ENCODE measurements at regions not wholly inside any gene's neighbourhood (a gene's known extent, or its start where the extent isn't known, plus 50 kb on each side); places are given as distances from the start of the nearest gene placed in this dataset.

DNA sequence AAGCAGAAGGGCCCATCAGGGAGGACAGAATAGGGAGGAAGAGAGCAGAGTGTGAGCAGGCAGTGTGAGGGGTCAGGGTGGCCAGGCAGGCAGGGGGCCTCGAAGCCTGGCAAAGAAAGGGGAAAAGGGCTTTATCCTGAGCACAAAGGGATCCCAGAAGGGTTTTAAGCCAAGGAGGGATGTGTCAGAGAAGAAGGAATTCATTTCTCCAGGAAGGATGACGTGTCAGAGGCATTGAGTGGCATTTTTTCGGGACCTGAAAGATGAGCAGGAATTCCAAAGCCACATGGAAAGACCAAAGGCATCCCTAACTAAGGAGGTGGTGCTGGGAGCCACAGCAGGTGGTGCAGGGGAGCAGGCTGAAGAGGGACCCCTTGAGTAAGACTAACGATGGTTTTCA lies 132.1 kb downstream of the DICER1 start:
- TF ChIP-seq, protein P1, sequence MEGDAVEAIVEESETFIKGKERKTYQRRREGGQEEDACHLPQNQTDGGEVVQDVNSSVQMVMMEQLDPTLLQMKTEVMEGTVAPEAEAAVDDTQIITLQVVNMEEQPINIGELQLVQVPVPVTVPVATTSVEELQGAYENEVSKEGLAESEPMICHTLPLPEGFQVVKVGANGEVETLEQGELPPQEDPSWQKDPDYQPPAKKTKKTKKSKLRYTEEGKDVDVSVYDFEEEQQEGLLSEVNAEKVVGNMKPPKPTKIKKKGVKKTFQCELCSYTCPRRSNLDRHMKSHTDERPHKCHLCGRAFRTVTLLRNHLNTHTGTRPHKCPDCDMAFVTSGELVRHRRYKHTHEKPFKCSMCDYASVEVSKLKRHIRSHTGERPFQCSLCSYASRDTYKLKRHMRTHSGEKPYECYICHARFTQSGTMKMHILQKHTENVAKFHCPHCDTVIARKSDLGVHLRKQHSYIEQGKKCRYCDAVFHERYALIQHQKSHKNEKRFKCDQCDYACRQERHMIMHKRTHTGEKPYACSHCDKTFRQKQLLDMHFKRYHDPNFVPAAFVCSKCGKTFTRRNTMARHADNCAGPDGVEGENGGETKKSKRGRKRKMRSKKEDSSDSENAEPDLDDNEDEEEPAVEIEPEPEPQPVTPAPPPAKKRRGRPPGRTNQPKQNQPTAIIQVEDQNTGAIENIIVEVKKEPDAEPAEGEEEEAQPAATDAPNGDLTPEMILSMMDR (optimal IDR thresholded peaks at IDR 0.05 in 1 of 3, IDR thresholded peaks at IDR 0.05 in 1 of 3, conservative IDR thresholded peaks at IDR 0.05 in 1 of 3; ENCODE audit: extremely low read depth in 1 of 3, insufficient read depth in 2 of 3, low read length in 3 of 3): no peak
- TF ChIP-seq EZH2 (IDR thresholded peaks at IDR 0.05; ENCODE audit: low read length): no peak

Data from keratinocyte (primary cell).